ENCODE measurements at regions not wholly inside any gene's neighbourhood (a gene's known extent, or its start where the extent isn't known, plus 50 kb on each side); places are given as distances from the start of the nearest gene placed in this dataset.
"Not testable (repeated sequence)": the region's sequence is repeated elsewhere in the genome, so short reads cannot be mapped to it uniquely, and the experiment has no call there.

DNA sequence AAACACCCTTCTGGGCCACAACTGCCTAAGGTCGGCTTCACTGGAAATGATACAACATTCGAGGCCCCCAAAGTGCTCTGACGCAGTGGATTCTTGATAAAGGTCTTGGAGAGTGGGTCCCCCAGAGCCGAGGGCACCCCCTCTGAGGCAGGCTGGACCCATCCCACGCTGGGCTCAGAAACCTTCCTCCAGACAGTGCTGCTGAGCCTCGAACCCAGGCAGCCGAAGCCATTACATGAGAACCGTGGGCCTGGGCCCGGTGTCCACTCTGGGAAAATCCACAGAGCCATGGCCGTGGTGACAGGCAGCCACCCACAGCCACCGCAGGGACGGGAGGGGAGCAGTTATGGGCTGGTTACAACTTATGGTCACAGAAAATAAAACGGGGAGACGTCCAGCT, 81.4 kb upstream of the ID2 start:
- ChIA-PET CTCF (no interaction called here), POLR2A (no interaction called here)
- intact Hi-C loops (cut with micrococcal nuclease), result no loop called here
- DNase-seq (no peak), ATAC-seq (no peak)
- no peaks in the 10 kb centered on the region for H3K27me3 Mint-ChIP-seq
- TF ChIP-seq, protein P1, sequence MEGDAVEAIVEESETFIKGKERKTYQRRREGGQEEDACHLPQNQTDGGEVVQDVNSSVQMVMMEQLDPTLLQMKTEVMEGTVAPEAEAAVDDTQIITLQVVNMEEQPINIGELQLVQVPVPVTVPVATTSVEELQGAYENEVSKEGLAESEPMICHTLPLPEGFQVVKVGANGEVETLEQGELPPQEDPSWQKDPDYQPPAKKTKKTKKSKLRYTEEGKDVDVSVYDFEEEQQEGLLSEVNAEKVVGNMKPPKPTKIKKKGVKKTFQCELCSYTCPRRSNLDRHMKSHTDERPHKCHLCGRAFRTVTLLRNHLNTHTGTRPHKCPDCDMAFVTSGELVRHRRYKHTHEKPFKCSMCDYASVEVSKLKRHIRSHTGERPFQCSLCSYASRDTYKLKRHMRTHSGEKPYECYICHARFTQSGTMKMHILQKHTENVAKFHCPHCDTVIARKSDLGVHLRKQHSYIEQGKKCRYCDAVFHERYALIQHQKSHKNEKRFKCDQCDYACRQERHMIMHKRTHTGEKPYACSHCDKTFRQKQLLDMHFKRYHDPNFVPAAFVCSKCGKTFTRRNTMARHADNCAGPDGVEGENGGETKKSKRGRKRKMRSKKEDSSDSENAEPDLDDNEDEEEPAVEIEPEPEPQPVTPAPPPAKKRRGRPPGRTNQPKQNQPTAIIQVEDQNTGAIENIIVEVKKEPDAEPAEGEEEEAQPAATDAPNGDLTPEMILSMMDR (IDR thresholded peaks at IDR 0.05), result no peak
- no peaks in the 10 kb centered on the region for H3K9me3 Mint-ChIP-seq
- no peak overlapping the region for H3K27ac Mint-ChIP-seq
- no peaks in the 10 kb centered on the region for H3K4me1 Mint-ChIP-seq (ENCODE audit: low read depth)
- H3K36me3 Mint-ChIP-seq (ENCODE audit: low read depth), result no peaks in the 10 kb centered on the region
- H3K4me3 Mint-ChIP-seq, result no peak overlapping the region

DNA sequence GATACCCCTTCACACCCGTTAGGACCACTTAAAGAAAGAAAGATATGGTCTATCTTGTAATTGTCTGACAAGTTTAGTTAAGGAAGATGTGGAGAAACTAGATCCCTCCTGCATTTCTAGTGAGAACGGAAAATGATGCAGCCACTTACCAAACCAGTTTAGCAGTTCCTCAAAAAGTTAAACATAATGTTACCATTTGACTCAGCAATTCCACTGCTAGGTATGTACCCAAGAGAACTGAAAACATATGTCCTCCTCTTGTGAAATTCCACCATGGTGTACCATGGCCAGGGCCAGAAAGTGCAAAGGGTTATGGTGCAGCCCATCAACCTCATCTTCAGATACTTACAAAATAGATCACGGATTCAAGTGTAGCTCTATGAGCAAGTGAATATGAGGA, 79.0 kb upstream of the ID2 start:
- Mint-ChIP-seq H3K4me3 (no peak overlapping the region), H3K9me3 (no peaks in the 10 kb centered on the region), H3K4me1 (ENCODE audit: low read depth) (peaks cover 9% of the 10 kb centered on the region), H3K27me3 (peaks cover under 1% of the 10 kb centered on the region), H3K27ac (no peak overlapping the region), H3K36me3 (ENCODE audit: low read depth) (no peaks in the 10 kb centered on the region)
- intact Hi-C loops (cut with micrococcal nuclease), result no loop called here
- no peak for DNase-seq
- ChIA-PET POLR2A (no interaction called here), CTCF (no interaction called here)
- ATAC-seq, result no peak
- TF ChIP-seq, protein P1 (IDR thresholded peaks at IDR 0.05), result no peak

DNA sequence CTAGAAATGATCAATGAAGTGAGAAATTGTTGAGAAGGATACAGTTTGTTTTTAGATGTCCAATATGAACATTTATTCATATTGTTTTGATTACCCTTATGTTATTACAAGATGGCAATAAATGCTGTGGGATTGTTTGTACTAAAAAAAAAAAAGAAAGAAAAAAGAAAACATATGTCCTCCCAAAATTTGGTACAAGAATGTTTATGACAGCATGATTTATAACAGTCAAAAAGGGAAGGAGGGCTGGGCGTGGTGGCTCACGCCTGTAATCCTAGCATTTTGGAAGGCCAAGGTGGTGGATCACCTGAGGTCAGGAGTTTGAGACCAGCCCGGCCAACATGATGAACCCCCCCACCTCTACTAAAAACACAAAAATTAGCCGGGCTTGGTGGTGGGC, 78.5 kb upstream of the ID2 start:
- H3K36me3 Mint-ChIP-seq (ENCODE audit: low read depth); H3K9me3 Mint-ChIP-seq; CTCF ChIA-PET; H3K4me3 Mint-ChIP-seq; H3K27ac Mint-ChIP-seq; intact Hi-C loops (cut with micrococcal nuclease); POLR2A ChIA-PET; H3K27me3 Mint-ChIP-seq; ATAC-seq; DNase-seq: not testable (repeated sequence)
- H3K4me1 Mint-ChIP-seq (ENCODE audit: low read depth), result peaks cover 14% of the 10 kb centered on the region

DNA sequence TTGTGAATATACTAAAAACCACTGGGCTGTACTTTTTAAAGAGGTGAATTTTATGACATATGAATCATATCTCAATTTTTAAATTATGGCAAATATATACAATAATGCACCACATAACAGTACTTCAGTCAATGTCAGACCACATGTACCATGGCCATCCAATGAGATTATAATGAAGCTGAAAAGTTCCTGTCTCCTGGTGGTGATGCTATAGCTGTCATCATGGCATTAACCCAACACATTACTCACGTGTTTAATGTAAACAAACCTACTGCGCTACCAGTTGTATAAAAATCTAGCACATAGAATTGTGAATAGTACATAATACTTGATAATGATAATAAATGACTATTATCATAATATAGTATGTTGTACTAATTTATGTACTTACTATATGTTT, 77.6 kb upstream of the ID2 start:
- intact Hi-C loops (cut with micrococcal nuclease), result no loop called here
- no peaks in the 10 kb centered on the region for H3K9me3 Mint-ChIP-seq
- H3K27ac Mint-ChIP-seq, result no peak overlapping the region
- POLR2A ChIA-PET, result no interaction called here
- ATAC-seq (no peak), DNase-seq (no peak)
- peaks cover 24% of the 10 kb centered on the region for H3K4me1 Mint-ChIP-seq (ENCODE audit: low read depth)
- peaks cover 2% of the 10 kb centered on the region for H3K27me3 Mint-ChIP-seq
- no peaks in the 10 kb centered on the region for H3K36me3 Mint-ChIP-seq (ENCODE audit: low read depth)
- TF ChIP-seq, protein P1 (IDR thresholded peaks at IDR 0.05), result no peak
- no peak overlapping the region for H3K4me3 Mint-ChIP-seq
- CTCF ChIA-PET, result no interaction called here

DNA sequence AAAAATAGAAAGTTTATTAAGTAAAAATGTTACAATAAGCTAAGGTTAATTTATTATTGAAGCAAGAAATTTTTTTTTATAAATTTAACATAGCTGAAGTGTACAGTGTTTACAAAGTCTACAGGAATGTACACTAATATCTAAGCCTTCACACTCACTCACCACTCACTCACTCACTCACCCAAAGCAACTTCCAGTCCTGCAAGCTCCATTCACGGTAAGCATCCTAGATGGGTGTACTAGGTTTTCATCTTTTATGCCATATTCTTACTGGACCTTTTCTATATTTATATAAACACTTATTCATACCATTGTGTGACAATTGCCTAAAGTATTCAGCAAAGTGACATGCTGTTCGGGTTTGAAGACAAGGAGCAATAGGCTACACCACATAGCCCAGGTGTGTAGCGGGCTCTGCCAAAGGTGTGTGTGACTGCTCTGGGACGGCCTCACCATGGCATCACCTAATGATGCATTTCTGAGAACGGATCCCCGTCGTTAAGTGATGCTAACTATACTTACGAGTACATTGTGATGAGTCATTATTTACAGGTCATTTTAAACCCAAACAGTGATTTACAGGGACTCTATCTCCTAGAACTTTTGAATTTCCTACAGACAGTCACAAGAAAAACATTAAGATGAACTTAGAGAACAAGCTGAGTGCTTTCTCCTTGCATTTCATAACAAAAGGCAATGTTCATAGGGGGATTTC, 76.3 kb upstream of the ID2 start:
- ATAC-seq, result no peak
- intact Hi-C loops (cut with micrococcal nuclease), result no loop called here
- ChIA-PET POLR2A (interaction anchor here (1.3 to 2.1 kb wide), 2 partner anchors 76 to 79 kb away, joined by 4 to 5 read pairs; partner anchors contain the start of gene ID2), CTCF (interaction anchor here (1.5 kb wide), 1 partner anchor 22 kb away, joined by 4 read pairs; no protein-coding TSS in a partner anchor)
- DNase-seq, result no peak
- H3K27me3 Mint-ChIP-seq, result peaks cover 2% of the 10 kb centered on the region
- no peak overlapping the region for H3K27ac Mint-ChIP-seq
- no peak overlapping the region for H3K4me3 Mint-ChIP-seq
- peaks cover 24% of the 10 kb centered on the region for H3K4me1 Mint-ChIP-seq (ENCODE audit: low read depth)
- H3K36me3 Mint-ChIP-seq (ENCODE audit: low read depth), result no peaks in the 10 kb centered on the region
- TF ChIP-seq, protein P1 (IDR thresholded peaks at IDR 0.05), result no peak
- no peaks in the 10 kb centered on the region for H3K9me3 Mint-ChIP-seq
